Type B pancreatic cell (in vitro differentiated cells): ENCODE measurements at regions not wholly inside any gene's neighbourhood (a gene's known extent, or its start where the extent isn't known, plus 50 kb on each side); places are given as distances from the start of the nearest gene placed in this dataset.

Experiments
- DNase-seq: peaks from one replicate; pipeline ENCODE4 v3.0.0; 2021; ENCODE audit warnings: mixed read lengths; ENCODE audit not compliant: unreplicated experiment; ENCODE audit errors: extremely low spot score
- H3K27ac Mint-ChIP-seq: 2 replicates; pipeline ENCODE4 v1.8.0; 2021; ENCODE audit warnings: mild to moderate bottlenecking, mixed read lengths
- H3K27me3 Mint-ChIP-seq: 2 replicates; pipeline ENCODE4 v1.8.0; 2021; ENCODE audit warnings: mixed read lengths
- H3K36me3 Mint-ChIP-seq: 2 replicates; pipeline ENCODE4 v1.8.0; 2021; ENCODE audit warnings: mixed read lengths
- H3K4me1 Mint-ChIP-seq: one replicate; pipeline ENCODE4 v1.8.0; 2021; ENCODE audit warnings: mixed read lengths; ENCODE audit not compliant: unreplicated experiment
- H3K4me3 Mint-ChIP-seq: 2 replicates; pipeline ENCODE4 v1.8.0; 2021; ENCODE audit warnings: mild to moderate bottlenecking, mixed read lengths
- H3K9me3 Mint-ChIP-seq: 2 replicates; pipeline ENCODE4 v1.8.0; 2021; ENCODE audit warnings: mixed read lengths
- CTCF ChIP-seq: fragments of 200-600 bp; sonication (generic); conservative IDR thresholded peaks from 2 replicates; pipeline ENCODE4 v1.5.0; 2021; ENCODE audit warnings: antibody characterized with exemption, mild to moderate bottlenecking

GRCh38 chr4:171710743-171711142, 102.5 kb upstream of the GALNTL6 start:
- no peak for TF ChIP-seq CTCF
- Mint-ChIP-seq H3K27ac (no peak overlapping the region), H3K9me3 (no peaks in the 10 kb centered on the region), H3K27me3 (peaks cover 3% of the 10 kb centered on the region), H3K36me3 (no peaks in the 10 kb centered on the region), H3K4me3 (no peak overlapping the region), H3K4me1 (no peaks in the 10 kb centered on the region)
- DNase-seq, result no peak

GRCh38 chr4:171676555-171677215, 136.5 kb upstream of the GALNTL6 start:
- H3K9me3 Mint-ChIP-seq, result no peaks in the 10 kb centered on the region
- no peak for DNase-seq
- no peak overlapping the region for H3K4me3 Mint-ChIP-seq
- no peaks in the 10 kb centered on the region for H3K36me3 Mint-ChIP-seq
- no peaks in the 10 kb centered on the region for H3K4me1 Mint-ChIP-seq
- H3K27ac Mint-ChIP-seq, result no peak overlapping the region
- H3K27me3 Mint-ChIP-seq, result no peaks in the 10 kb centered on the region
- no peak for TF ChIP-seq CTCF

- H3K9me3 Mint-ChIP-seq, result no peaks in the 10 kb centered on the region
- no peaks in the 10 kb centered on the region for H3K36me3 Mint-ChIP-seq
- no peak for DNase-seq
- no peak for TF ChIP-seq CTCF
- H3K4me3 Mint-ChIP-seq, result no peak overlapping the region
- no peak overlapping the region for H3K27ac Mint-ChIP-seq
- H3K27me3 Mint-ChIP-seq, result no peaks in the 10 kb centered on the region
- H3K4me1 Mint-ChIP-seq, result no peaks in the 10 kb centered on the region
These were observed 138.4 kb upstream of the GALNTL6 start for GRCh38 chr4:171674781-171675180.

- H3K36me3 Mint-ChIP-seq, result no peaks in the 10 kb centered on the region
- DNase-seq, result no peak
- TF ChIP-seq CTCF, result no peak
- H3K27me3 Mint-ChIP-seq, result no peaks in the 10 kb centered on the region
- H3K9me3 Mint-ChIP-seq, result no peaks in the 10 kb centered on the region
- H3K27ac Mint-ChIP-seq, result no peak overlapping the region
- H3K4me1 Mint-ChIP-seq, result no peaks in the 10 kb centered on the region
- no peak overlapping the region for H3K4me3 Mint-ChIP-seq
These were observed 144.8 kb upstream of the GALNTL6 start for GRCh38 chr4:171668403-171668802.

- H3K4me1 Mint-ChIP-seq, result no peaks in the 10 kb centered on the region
- no peak for DNase-seq
- no peak for TF ChIP-seq CTCF
- no peak overlapping the region for H3K4me3 Mint-ChIP-seq
- H3K9me3 Mint-ChIP-seq, result no peaks in the 10 kb centered on the region
- H3K27ac Mint-ChIP-seq, result no peak overlapping the region
- H3K27me3 Mint-ChIP-seq, result no peaks in the 10 kb centered on the region
- no peaks in the 10 kb centered on the region for H3K36me3 Mint-ChIP-seq
These were observed 145.3 kb upstream of the GALNTL6 start for GRCh38 chr4:171667906-171668305.

- Mint-ChIP-seq H3K36me3 (no peaks in the 10 kb centered on the region), H3K4me3 (no peak overlapping the region), H3K9me3 (no peaks in the 10 kb centered on the region), H3K27me3 (no peaks in the 10 kb centered on the region), H3K27ac (no peak overlapping the region), H3K4me1 (no peaks in the 10 kb centered on the region)
- no peak for DNase-seq
- no peak for TF ChIP-seq CTCF
These were observed 162.1 kb upstream of the GALNTL6 start for GRCh38 chr4:171651071-171651470.
